ENCODE measurements at regions not wholly inside any gene's neighbourhood (a gene's known extent, or its start where the extent isn't known, plus 50 kb on each side); places are given as distances from the start of the nearest gene placed in this dataset.

DNA sequence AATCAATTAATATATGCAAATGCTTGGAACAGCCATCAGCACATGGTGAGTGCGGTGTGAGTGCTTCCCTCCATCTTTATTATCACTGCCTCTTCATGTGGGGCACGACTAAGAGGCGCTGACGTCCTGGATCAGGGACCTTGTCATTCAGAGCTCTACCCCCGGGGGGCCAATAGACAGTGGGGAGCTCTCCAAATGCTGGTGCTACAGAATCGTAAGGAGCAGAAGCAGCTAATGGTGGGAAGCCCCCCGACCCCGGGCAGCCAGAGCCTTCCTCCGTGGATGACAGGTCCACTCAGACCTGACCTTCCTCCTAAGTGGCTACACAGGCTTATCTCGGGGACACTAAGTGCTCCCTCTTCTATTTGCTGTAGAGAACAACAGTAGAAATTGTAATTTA lies 257.5 kb upstream of the PMEPA1 start:
- Histone ChIP-seq H3T11ph (ENCODE audit: low read length) (no peak overlapping the region), H4K91ac (ENCODE audit: insufficient read length, low read depth, low read length) (no peak overlapping the region), H2BK12ac (ENCODE audit: insufficient read length, low read depth, low read length) (no peak overlapping the region), H2AFZ (ENCODE audit: low read length) (no peak overlapping the region), H3K23ac (ENCODE audit: insufficient read length, low read depth, low read length) (no peak overlapping the region), H2BK5ac (ENCODE audit: insufficient read length, low read length) (no peak overlapping the region), H4K5ac (ENCODE audit: insufficient read length, low read depth, low read length) (no peak overlapping the region), H4K20me1 (ENCODE audit: control insufficient read depth, insufficient read depth, insufficient read length) (no peaks in the 10 kb centered on the region), H4K8ac (replicated peaks; ENCODE audit: insufficient read length, low read depth, low read length) (no peak overlapping the region), H2BK15ac (ENCODE audit: low read depth, low read length) (no peak overlapping the region), H3K4me1 (ENCODE audit: insufficient read depth, low read length) (no peaks in the 10 kb centered on the region), H3K4me2 (ENCODE audit: insufficient read depth, insufficient read length, low read length) (no peak overlapping the region), H3K9ac (ENCODE audit: extremely low read depth, insufficient read length, low read length) (no peak overlapping the region), H3K56ac (ENCODE audit: insufficient read length, low read depth, low read length) (no peak overlapping the region), H3K9me3 (ENCODE audit: control insufficient read depth, low read depth, low read length) (no peaks in the 10 kb centered on the region), H3K23me2 (ENCODE audit: insufficient read length, low read depth, low read length, poor library complexity, severe bottlenecking) (no peaks in the 10 kb centered on the region), H3K27me3 (ENCODE audit: insufficient read depth, low read length) (no peaks in the 10 kb centered on the region), H2BK120ac (ENCODE audit: low read depth, low read length, poor library complexity, severe bottlenecking) (no peak overlapping the region), H3K79me1 (ENCODE audit: insufficient read depth, low read depth, low read length, poor library complexity, severe bottlenecking) (no peaks in the 10 kb centered on the region), H2AK5ac (ENCODE audit: insufficient read length, low read length) (no peak overlapping the region), H3K18ac (ENCODE audit: insufficient read length, low read depth, low read length) (no peak overlapping the region), H3K14ac (ENCODE audit: insufficient read depth, low read length) (no peak overlapping the region), H3K27ac (ENCODE audit: insufficient read length, low read depth, low read length) (no peak overlapping the region), H3K79me2 (ENCODE audit: insufficient read depth, low read length) (no peaks in the 10 kb centered on the region), H2BK20ac (ENCODE audit: low read depth, low read length, poor library complexity, severe bottlenecking) (no peak overlapping the region), H3K4ac (ENCODE audit: low read depth, low read length) (no peak overlapping the region)
- no CpG with 5 or more reads among the region's 10 CpGs for WGBS (ENCODE audit: extremely low coverage, insufficient read length, low lambda C conversion rate)
- Mint-ChIP-seq H3K27me3 (ENCODE audit: low read depth) (peaks cover 14% of the 10 kb centered on the region), H3K4me3 (no peak overlapping the region), H3K4me1 (peaks cover 2 to 3% of the 10 kb centered on the region in 2 experiments; a peak in 3 of 4 replicates), H3K36me3 (ENCODE audit: insufficient read depth in 1 of 3, low read depth in 3 of 3) (no peaks in the 10 kb centered on the region), H3K9me3 (peaks cover 0 to 5% of the 10 kb centered on the region in 2 experiments; a peak in 2 of 5 replicates), H3K27ac (no peak overlapping the region)
- TF ChIP-seq, protein P1, sequence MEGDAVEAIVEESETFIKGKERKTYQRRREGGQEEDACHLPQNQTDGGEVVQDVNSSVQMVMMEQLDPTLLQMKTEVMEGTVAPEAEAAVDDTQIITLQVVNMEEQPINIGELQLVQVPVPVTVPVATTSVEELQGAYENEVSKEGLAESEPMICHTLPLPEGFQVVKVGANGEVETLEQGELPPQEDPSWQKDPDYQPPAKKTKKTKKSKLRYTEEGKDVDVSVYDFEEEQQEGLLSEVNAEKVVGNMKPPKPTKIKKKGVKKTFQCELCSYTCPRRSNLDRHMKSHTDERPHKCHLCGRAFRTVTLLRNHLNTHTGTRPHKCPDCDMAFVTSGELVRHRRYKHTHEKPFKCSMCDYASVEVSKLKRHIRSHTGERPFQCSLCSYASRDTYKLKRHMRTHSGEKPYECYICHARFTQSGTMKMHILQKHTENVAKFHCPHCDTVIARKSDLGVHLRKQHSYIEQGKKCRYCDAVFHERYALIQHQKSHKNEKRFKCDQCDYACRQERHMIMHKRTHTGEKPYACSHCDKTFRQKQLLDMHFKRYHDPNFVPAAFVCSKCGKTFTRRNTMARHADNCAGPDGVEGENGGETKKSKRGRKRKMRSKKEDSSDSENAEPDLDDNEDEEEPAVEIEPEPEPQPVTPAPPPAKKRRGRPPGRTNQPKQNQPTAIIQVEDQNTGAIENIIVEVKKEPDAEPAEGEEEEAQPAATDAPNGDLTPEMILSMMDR (conservative IDR thresholded peaks at IDR 0.05), result no peak; the same call in 2 of the 3 replicates
- DNase-seq, result no peak
